ENCODE measurements at regions not wholly inside any gene's neighbourhood (a gene's known extent, or its start where the extent isn't known, plus 50 kb on each side); places are given as distances from the start of the nearest gene placed in this dataset.

DNA sequence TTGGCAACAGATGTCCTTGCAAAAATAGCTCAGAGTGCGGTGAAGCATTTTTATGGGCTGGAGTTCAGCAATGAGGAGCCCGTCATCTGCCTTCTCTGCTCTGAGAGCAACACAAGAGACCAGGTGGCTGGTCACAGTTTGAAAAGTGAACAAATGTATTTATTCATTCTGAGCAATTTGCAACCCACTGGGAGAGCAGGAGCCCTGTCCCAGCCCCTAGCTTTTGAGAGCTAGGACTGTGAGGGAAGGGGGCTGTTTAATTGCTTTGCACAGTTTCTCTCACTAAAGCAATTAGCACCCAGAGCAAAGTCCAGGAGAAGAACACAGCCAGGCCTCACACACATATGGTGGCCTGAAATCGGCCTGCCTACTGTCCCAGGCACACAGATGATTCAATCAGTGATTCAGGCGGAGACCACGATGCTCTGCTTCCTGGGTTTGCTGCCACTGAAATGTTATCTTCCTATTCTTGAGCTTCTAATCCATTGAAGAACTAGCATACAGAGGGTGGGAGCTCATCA lies 646.1 kb upstream of the ACVR2A start:
- H3K27me3 ChIP-seq: no peaks in the 10 kb centered on the region
- TF ChIP-seq, protein P1, sequence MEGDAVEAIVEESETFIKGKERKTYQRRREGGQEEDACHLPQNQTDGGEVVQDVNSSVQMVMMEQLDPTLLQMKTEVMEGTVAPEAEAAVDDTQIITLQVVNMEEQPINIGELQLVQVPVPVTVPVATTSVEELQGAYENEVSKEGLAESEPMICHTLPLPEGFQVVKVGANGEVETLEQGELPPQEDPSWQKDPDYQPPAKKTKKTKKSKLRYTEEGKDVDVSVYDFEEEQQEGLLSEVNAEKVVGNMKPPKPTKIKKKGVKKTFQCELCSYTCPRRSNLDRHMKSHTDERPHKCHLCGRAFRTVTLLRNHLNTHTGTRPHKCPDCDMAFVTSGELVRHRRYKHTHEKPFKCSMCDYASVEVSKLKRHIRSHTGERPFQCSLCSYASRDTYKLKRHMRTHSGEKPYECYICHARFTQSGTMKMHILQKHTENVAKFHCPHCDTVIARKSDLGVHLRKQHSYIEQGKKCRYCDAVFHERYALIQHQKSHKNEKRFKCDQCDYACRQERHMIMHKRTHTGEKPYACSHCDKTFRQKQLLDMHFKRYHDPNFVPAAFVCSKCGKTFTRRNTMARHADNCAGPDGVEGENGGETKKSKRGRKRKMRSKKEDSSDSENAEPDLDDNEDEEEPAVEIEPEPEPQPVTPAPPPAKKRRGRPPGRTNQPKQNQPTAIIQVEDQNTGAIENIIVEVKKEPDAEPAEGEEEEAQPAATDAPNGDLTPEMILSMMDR (IDR thresholded peaks at IDR 0.05): no peak
- no peak overlapping the region for H3K4me3 ChIP-seq
- no peaks in the 10 kb centered on the region for H3K4me1 ChIP-seq
- no peaks in the 10 kb centered on the region for H3K36me3 ChIP-seq
- no peak for DNase-seq (ENCODE audit: low spot score in 2 of 2)
- WGBS: 73% methylated on average over 5 of the region's 5 CpGs
- H3K9me3 ChIP-seq: no peaks in the 10 kb centered on the region
- H3K27ac ChIP-seq: no peak overlapping the region

DNA sequence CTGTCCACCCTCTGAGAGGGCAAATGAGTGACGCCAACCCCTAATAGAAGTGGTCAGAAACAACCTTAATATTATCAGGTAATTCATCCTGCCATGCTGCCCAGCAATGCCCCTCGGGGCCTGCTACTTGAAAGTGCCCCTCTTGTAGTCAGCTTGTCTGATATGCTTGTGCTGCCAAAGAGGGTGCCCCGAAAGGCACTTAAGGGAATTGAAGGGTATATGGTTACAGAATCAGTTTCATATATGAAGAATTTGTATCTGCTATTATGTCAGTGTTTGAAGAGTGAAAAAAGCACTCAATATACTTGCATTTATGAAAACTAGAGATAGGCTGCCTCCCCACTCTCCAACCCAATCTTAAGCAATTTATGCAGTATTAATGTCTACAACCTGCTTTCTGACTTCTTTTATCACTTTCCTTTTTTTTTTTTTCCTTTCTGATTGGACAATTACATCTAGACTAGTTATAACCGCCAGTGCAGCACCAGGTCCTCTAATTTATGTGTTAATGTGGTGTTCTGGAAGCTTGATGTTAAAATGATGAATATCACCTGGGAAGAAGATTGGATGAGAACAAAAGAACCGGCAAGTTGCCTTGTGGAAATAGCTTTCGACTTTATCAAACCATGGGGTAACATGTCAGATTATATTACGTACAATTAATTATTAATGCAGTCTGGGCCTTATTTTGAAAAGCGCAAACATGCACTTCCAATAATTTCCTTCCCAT lies 646.9 kb upstream of the ACVR2A start:
- Histone ChIP-seq H3K27ac (no peak overlapping the region), H3K4me1 (no peaks in the 10 kb centered on the region), H3K27me3 (no peaks in the 10 kb centered on the region), H3K9me3 (no peaks in the 10 kb centered on the region), H3K4me3 (no peak overlapping the region), H3K36me3 (no peaks in the 10 kb centered on the region)
- TF ChIP-seq EP300 (IDR thresholded peaks at IDR 0.05) (no peak), POLR2A (IDR thresholded peaks at IDR 0.05) (no peak), POLR2AphosphoS5 (IDR thresholded peaks at IDR 0.05) (no peak)
- TF ChIP-seq, protein P1 (IDR thresholded peaks at IDR 0.05): no peak
- no peak for DNase-seq (ENCODE audit: low spot score in 2 of 2)
- WGBS: 88% methylated on average over 8 of the region's 8 CpGs

DNA sequence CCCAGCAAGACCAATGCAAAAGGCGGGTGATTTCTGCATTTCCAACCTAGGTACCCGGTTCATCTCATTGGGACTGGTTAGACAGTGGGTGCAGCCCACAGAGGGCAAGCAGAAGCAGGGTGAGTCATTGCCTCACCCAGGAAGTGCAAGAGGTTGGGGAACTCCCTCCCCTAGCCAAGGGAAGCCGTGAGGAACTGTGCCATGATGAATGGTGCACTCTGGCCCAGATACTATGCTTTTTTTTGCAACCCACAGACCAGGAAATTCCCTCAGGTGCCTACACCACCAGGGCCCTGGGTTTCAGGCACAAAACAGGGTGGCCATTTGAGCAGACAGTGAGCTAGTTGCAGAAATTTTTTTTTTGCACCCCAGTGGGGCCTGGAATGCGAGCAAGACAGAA lies 662.6 kb upstream of the ACVR2A start:
- Histone ChIP-seq H3K4me3 (no peak overlapping the region), H3K27ac (no peak overlapping the region), H3K27me3 (no peaks in the 10 kb centered on the region), H3K9me3 (no peaks in the 10 kb centered on the region), H3K36me3 (no peaks in the 10 kb centered on the region), H3K4me1 (peaks cover 11% of the 10 kb centered on the region)
- TF ChIP-seq POLR2A (IDR thresholded peaks at IDR 0.05) (no peak), POLR2AphosphoS5 (IDR thresholded peaks at IDR 0.05) (no peak), EP300 (IDR thresholded peaks at IDR 0.05) (no peak)
- TF ChIP-seq, protein P1 (IDR thresholded peaks at IDR 0.05): no peak
- WGBS: 65% methylated on average over 4 of the region's 4 CpGs
- no peak for DNase-seq (ENCODE audit: low spot score in 2 of 2)

DNA sequence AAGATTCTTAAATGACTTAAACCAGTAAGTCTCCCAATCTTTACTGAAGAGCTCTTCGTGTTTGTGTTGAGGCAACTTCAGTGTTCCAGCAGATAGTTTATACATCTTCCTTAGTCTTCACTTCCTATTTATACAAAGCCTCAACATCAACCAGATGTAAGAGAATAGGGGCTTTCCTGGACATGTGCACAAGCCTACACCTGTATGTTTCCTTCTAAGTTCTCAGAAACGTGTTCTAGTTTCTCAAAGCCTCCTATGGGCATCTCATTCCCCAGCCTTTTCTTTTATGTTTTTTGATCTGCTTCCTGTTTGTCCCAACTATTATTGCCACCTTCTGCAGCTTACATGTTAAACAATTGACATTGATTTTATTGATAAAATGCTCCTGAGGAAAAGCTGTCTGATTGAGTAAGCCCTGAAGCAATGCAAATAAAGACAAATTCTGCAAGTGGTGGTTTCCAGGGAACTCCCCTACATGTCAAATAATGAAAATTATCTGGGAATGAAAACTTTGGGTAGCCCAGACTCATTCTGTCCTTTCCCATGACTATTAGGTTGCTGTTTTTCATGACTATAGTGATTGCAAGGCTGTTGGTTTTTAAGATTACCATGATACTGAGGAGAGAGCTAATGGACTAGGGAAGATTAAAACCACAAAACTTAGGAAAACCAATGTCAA lies 663.3 kb upstream of the ACVR2A start:
- no peaks in the 10 kb centered on the region for H3K36me3 ChIP-seq
- no peak overlapping the region for H3K4me3 ChIP-seq
- no peak for TF ChIP-seq POLR2AphosphoS5 (IDR thresholded peaks at IDR 0.05)
- no peak for TF ChIP-seq EP300 (IDR thresholded peaks at IDR 0.05)
- no peak for TF ChIP-seq POLR2A (IDR thresholded peaks at IDR 0.05)
- TF ChIP-seq, protein P1 (IDR thresholded peaks at IDR 0.05): no peak
- H3K4me1 ChIP-seq: peaks cover 13% of the 10 kb centered on the region
- no peak overlapping the region for H3K27ac ChIP-seq
- WGBS: 49% methylated on average over 2 of the region's 2 CpGs
- DNase-seq (ENCODE audit: low spot score in 2 of 2): no peak
- H3K9me3 ChIP-seq: no peaks in the 10 kb centered on the region
- H3K27me3 ChIP-seq: no peaks in the 10 kb centered on the region

DNA sequence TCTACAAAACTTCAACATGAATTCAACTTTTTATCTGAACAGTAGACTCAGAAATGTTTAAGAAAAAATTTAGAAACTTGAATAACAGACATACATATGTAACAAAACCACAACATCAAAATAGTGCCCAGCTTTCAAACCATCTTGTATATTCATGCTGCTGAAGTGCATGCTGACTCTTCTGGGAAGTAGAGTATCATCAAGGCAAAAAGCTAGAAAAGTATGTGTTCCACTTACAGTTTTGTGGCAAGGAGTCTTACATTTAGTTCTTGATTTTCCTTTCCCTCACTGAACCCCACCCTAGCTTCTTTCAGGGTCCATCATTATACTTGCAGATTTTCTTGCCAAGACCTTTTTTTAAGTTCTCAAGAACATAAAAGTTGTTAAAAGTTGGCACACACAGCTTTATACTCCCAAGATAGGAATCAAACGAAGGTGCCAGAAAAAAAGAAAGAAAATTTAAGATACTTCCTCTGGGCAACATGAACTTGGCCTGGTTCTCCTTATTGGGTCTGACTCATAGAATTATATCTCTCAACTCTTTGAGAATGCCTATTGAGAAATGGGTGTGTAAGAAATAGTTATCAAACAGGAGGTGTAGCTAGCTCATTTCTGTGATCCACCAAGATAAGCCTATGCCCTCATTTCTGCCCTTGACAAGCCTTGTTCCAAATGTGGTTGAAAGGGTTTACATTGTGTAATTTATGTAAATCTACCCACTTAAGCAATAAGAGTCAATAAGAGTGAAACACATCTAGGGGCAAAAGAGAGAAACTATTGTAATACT lies 667.6 kb upstream of the ACVR2A start:
- H3K27me3 ChIP-seq: no peaks in the 10 kb centered on the region
- H3K4me3 ChIP-seq: no peak overlapping the region
- DNase-seq (ENCODE audit: low spot score in 2 of 2): no peak
- H3K4me1 ChIP-seq: peaks cover 23% of the 10 kb centered on the region
- H3K36me3 ChIP-seq: no peaks in the 10 kb centered on the region
- peak in 1 of 3 donors; percentile 6 for TF ChIP-seq POLR2AphosphoS5 (IDR thresholded peaks at IDR 0.05)
- TF ChIP-seq EP300 (IDR thresholded peaks at IDR 0.05): no peak
- no peaks in the 10 kb centered on the region for H3K9me3 ChIP-seq
- WGBS: 21% methylated on average over 1 of the region's 1 CpG
- H3K27ac ChIP-seq: no peak overlapping the region

Measured in suprapubic skin (tissue), 4 donors.